Tibial nerve (tissue), 3 donors: ENCODE measurements at regions not wholly inside any gene's neighbourhood (a gene's known extent, or its start where the extent isn't known, plus 50 kb on each side); places are given as distances from the start of the nearest gene placed in this dataset.

ENCODE experiments used
- CTCF ChIP-seq, 5 experiments: fragments of 200-600 bp in 3 of 5; fragments of 450-650 bp in 2 of 5; sonication (generic) in 3 of 5; IDR thresholded peaks; one replicate each; pipeline ENCODE4 v1.5.1; 2016 to 2019; ENCODE audit warnings: antibody characterized with exemption in 5 of 5, mild to moderate bottlenecking in 3 of 5, moderate library complexity in 2 of 5
- POLR2A ChIP-seq, 2 donors: fragments of 450-650 bp; IDR thresholded peaks; one replicate each; pipeline ENCODE4 v1.6.1; 2017; ENCODE audit warnings: antibody characterized with exemption in 2 of 2, mild to moderate bottlenecking in 2 of 2, moderate library complexity in 2 of 2

- TF ChIP-seq CTCF (IDR thresholded peaks at IDR 0.05) (no peak), POLR2A (IDR thresholded peaks at IDR 0.05) (no peak)
These were observed 114.9 kb upstream of the SOX1 start for GRCh38 chr13:111952032-111952431.
